ENCODE measurements at regions not wholly inside any gene's neighbourhood (a gene's known extent, or its start where the extent isn't known, plus 50 kb on each side); places are given as distances from the start of the nearest gene placed in this dataset.

DNA sequence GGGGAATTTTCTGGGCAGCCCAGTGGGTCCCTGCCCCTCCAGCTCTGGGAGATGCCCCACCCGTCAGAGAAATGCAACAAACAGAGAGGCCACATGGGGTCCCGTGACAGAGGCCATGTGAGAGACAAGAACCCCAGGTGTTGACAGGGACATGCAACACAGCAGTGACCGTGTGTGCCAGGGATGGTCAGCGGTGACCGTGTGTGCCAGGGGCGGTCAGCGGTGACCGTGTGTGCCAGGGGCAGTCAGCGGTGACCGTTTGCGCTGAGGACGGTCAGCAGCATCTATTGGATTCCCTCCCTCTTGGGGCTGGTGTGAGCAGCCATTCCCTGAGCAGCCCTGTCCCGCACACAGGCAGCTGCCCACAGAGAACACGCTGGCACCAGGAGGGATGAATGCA is 146.6 kb upstream of the OTOS start:
- TF ChIP-seq, protein P1, sequence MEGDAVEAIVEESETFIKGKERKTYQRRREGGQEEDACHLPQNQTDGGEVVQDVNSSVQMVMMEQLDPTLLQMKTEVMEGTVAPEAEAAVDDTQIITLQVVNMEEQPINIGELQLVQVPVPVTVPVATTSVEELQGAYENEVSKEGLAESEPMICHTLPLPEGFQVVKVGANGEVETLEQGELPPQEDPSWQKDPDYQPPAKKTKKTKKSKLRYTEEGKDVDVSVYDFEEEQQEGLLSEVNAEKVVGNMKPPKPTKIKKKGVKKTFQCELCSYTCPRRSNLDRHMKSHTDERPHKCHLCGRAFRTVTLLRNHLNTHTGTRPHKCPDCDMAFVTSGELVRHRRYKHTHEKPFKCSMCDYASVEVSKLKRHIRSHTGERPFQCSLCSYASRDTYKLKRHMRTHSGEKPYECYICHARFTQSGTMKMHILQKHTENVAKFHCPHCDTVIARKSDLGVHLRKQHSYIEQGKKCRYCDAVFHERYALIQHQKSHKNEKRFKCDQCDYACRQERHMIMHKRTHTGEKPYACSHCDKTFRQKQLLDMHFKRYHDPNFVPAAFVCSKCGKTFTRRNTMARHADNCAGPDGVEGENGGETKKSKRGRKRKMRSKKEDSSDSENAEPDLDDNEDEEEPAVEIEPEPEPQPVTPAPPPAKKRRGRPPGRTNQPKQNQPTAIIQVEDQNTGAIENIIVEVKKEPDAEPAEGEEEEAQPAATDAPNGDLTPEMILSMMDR (IDR thresholded peaks at IDR 0.05) = no peak
- TF ChIP-seq POLR2A (IDR thresholded peaks at IDR 0.05) = no peak

Measured in right lobe of liver (tissue), 4 donors.